ENCODE measurements at regions not wholly inside any gene's neighbourhood (a gene's known extent, or its start where the extent isn't known, plus 50 kb on each side); places are given as distances from the start of the nearest gene placed in this dataset.
"Not testable (repeated sequence)": the region's sequence is repeated elsewhere in the genome, so short reads cannot be mapped to it uniquely, and the experiment has no call there.

- H3K4me3 Mint-ChIP-seq, H3K36me3 Mint-ChIP-seq, H3K4me1 Mint-ChIP-seq, H3K27ac Mint-ChIP-seq, H3K9me3 Mint-ChIP-seq, H3K27me3 Mint-ChIP-seq: not testable (repeated sequence)
These were observed 144.6 kb upstream of the DUSP22 start for GRCh38 chr6:147651-148050.

- not testable (repeated sequence) for H3K27ac Mint-ChIP-seq, H3K27me3 Mint-ChIP-seq, H3K4me1 Mint-ChIP-seq, H3K9me3 Mint-ChIP-seq, H3K4me3 Mint-ChIP-seq, H3K36me3 Mint-ChIP-seq
These were observed 144.0 kb upstream of the DUSP22 start for GRCh38 chr6:148051-148984.

- not testable (repeated sequence) for H3K4me1 Mint-ChIP-seq, H3K9me3 Mint-ChIP-seq, H3K4me3 Mint-ChIP-seq, H3K27ac Mint-ChIP-seq, H3K27me3 Mint-ChIP-seq, H3K36me3 Mint-ChIP-seq
These were observed 142.1 kb upstream of the DUSP22 start for GRCh38 chr6:150147-150546.

DNA sequence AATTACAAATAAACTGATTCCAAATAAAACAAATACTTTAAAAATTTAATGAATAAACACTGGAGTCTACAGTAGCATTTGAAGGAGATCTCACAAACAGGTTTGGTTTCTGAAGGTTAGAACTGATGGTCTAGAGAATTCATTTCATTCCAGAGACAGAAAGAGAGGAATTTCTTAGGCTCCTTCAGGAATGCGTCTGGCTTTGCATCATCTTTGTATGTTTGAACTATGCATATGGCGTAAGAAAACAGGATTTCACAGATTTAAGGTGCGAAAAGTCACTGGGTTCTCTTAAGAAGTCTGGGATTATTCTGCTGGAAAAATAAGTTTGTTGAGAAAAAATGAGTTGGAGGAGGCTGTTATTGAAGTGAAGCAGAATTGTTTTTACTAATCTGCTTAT lies 139.9 kb upstream of the DUSP22 start:
- H3K27ac Mint-ChIP-seq, H3K9me3 Mint-ChIP-seq, H3K4me1 Mint-ChIP-seq, H3K36me3 Mint-ChIP-seq, H3K4me3 Mint-ChIP-seq: not testable (repeated sequence)
- H3K27me3 Mint-ChIP-seq, result peaks cover 16% of the 10 kb centered on the region

GRCh38 chr6:153026-153425 lies 139.3 kb upstream of the DUSP22 start:
- H3K4me3 Mint-ChIP-seq, H3K4me1 Mint-ChIP-seq, H3K36me3 Mint-ChIP-seq, H3K9me3 Mint-ChIP-seq, H3K27ac Mint-ChIP-seq: not testable (repeated sequence)
- peaks cover 16% of the 10 kb centered on the region for H3K27me3 Mint-ChIP-seq

- not testable (repeated sequence) for H3K4me3 Mint-ChIP-seq, H3K4me1 Mint-ChIP-seq, H3K9me3 Mint-ChIP-seq, H3K36me3 Mint-ChIP-seq, H3K27ac Mint-ChIP-seq
- peaks cover 16% of the 10 kb centered on the region for H3K27me3 Mint-ChIP-seq
These were observed 138.4 kb upstream of the DUSP22 start for GRCh38 chr6:153867-154266.

- not testable (repeated sequence) for H3K36me3 Mint-ChIP-seq, H3K4me1 Mint-ChIP-seq, H3K9me3 Mint-ChIP-seq, H3K27ac Mint-ChIP-seq, H3K4me3 Mint-ChIP-seq
- peaks cover 16% of the 10 kb centered on the region for H3K27me3 Mint-ChIP-seq
These were observed 137.8 kb upstream of the DUSP22 start for GRCh38 chr6:154321-155092.

DNA sequence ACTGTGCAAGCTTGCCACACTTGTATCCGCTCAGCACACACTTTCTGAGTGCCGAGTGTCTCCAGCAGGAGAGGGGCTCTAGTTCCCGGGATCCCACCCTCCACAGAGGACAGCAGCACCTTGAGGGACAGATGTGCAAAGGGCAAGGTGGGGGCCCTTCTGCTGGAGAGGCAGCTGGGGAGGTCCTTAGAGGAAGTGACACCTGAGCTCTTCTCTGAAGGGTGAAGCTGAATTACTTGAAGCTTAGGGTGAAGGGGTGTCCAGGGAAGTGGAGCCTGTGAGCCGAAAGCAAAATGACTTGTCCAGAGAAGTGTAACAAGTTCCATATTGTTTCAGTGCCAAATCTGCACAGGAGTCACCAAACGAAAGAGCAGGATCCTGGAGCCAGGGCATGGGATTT lies 136.3 kb upstream of the DUSP22 start:
- no peaks in the 10 kb centered on the region for H3K4me1 Mint-ChIP-seq
- H3K4me3 Mint-ChIP-seq, result no peak overlapping the region
- H3K27me3 Mint-ChIP-seq, result peaks cover 16% of the 10 kb centered on the region
- no peaks in the 10 kb centered on the region for H3K36me3 Mint-ChIP-seq
- H3K9me3 Mint-ChIP-seq, result no peaks in the 10 kb centered on the region
- no peak overlapping the region for H3K27ac Mint-ChIP-seq

GRCh38 chr6:156441-157140 lies 135.7 kb upstream of the DUSP22 start:
- not testable (repeated sequence) for H3K36me3 Mint-ChIP-seq, H3K4me1 Mint-ChIP-seq, H3K4me3 Mint-ChIP-seq, H3K27ac Mint-ChIP-seq, H3K9me3 Mint-ChIP-seq
- peaks cover 16% of the 10 kb centered on the region for H3K27me3 Mint-ChIP-seq

DNA sequence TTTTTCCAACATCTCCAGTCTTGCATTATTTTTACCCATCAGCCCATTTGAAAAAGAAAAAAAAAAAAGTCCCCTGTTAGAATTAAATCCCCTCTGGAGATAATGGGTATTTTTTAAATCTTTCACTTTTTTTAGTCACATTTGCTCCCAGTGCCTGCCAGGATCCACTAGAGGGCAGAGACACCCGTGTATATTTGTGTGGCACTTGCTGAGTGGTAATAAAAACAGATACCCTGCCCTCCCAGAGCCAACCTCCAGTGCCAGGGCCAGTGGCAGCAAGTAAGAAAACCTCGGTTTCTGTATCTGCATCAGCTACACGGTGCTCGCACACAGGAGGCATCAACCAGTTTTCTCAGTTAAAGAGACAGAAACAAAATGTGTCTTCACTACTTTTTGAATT lies 135.1 kb upstream of the DUSP22 start:
- H3K36me3 Mint-ChIP-seq, H3K4me3 Mint-ChIP-seq, H3K4me1 Mint-ChIP-seq, H3K27ac Mint-ChIP-seq, H3K9me3 Mint-ChIP-seq: not testable (repeated sequence)
- peaks cover 14% of the 10 kb centered on the region for H3K27me3 Mint-ChIP-seq

DNA sequence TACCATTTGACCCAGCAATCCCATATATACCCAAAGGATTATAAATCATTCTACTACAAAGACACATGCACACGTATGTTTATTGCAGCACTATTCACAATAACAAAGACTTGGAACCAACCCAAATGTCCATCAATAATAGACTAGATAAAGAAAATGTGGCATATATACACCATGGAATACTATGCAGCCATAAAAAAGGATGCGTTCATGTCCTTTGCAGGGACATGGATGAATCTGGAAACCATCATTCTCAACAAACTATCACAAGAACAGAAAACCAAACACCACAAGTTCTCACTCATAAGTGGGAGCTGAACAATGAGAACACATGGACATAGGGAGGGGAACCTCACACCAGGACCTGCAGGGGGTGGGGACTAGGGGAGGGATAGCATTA lies 130.6 kb upstream of the DUSP22 start:
- not testable (repeated sequence) for H3K4me3 Mint-ChIP-seq, H3K36me3 Mint-ChIP-seq, H3K27ac Mint-ChIP-seq, H3K9me3 Mint-ChIP-seq, H3K4me1 Mint-ChIP-seq, H3K27me3 Mint-ChIP-seq

DNA sequence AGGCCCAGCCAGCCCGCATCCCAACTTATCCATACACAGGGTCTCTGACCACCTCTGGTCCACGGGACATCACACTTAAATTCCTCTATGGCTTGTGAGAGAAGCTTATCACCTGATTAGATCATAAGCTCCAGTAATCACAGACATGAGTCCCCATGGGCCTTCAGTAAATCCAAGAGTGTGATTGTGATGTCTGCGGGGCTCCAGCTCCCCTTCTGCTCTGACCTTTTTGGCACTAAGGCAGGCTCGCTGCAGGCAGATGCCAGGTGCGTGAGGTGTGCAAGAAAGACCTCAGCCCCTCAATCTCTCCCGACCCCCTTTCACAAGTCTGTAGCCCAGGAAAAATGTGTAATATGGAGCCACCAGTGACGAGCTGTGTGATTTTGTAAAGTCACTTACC lies 127.6 kb upstream of the DUSP22 start:
- H3K4me1 Mint-ChIP-seq, result no peaks in the 10 kb centered on the region
- no peaks in the 10 kb centered on the region for H3K36me3 Mint-ChIP-seq
- H3K27ac Mint-ChIP-seq, result no peak overlapping the region
- no peak overlapping the region for H3K4me3 Mint-ChIP-seq
- H3K27me3 Mint-ChIP-seq, result peaks cover 1% of the 10 kb centered on the region
- H3K9me3 Mint-ChIP-seq, result no peaks in the 10 kb centered on the region

GRCh38 chr6:165263-165662 lies 127.0 kb upstream of the DUSP22 start:
- no peak overlapping the region for H3K4me3 Mint-ChIP-seq
- no peak overlapping the region for H3K27ac Mint-ChIP-seq
- H3K27me3 Mint-ChIP-seq, result peaks cover 1% of the 10 kb centered on the region
- H3K9me3 Mint-ChIP-seq, result no peaks in the 10 kb centered on the region
- no peaks in the 10 kb centered on the region for H3K36me3 Mint-ChIP-seq
- no peaks in the 10 kb centered on the region for H3K4me1 Mint-ChIP-seq

DNA sequence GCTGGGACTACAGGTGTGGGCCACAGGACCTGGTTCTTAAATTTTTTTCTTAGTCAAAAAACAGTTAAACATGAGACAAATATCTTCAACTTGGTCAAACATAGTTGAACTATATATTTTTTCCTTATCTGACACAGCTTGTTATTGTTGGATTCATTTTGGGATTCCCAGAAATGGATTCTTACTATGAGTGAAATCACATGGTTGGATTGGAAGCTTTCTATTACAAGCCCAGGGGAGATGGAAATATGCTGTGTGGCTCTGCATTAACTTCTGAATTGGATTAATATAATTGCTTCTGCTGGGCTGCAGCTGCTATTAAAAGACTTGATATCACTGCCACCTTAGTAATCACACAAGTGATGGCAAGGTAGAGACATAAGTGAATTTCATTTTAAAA lies 126.4 kb upstream of the DUSP22 start:
- H3K9me3 Mint-ChIP-seq, result no peaks in the 10 kb centered on the region
- no peak overlapping the region for H3K4me3 Mint-ChIP-seq
- no peaks in the 10 kb centered on the region for H3K4me1 Mint-ChIP-seq
- H3K27ac Mint-ChIP-seq, result no peak overlapping the region
- H3K36me3 Mint-ChIP-seq, result no peaks in the 10 kb centered on the region
- peaks cover 1% of the 10 kb centered on the region for H3K27me3 Mint-ChIP-seq

DNA sequence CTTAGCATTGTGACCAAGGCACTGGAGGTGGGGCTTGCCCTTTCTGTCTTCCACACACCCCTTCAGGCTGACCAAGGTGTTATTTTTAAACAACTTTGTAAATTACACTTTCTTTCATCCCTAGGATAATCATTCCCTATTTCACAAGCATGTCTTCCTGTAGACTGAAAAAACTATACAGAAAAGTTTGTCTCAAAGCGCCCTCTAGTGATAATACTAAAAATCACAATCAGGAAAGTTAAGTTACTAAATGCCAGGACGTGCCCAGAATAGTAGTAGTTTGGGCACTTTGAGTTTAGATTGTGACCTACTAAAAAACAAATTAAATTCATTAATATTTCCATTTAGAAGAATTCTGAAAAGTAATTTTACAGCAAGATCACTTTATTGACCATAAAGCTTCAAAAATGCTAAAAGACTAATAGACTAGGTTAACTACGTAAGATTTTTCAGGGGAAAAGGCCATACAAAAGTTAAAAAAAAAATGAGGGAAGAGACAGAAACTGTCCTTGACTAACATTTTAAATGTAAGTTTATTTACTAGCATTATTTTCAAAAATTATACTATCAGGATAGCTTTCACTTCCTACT lies 123.3 kb upstream of the DUSP22 start:
- peaks cover 3% of the 10 kb centered on the region for H3K36me3 Mint-ChIP-seq
- H3K4me1 Mint-ChIP-seq, result peaks cover 6% of the 10 kb centered on the region
- H3K27me3 Mint-ChIP-seq, result peaks cover 3% of the 10 kb centered on the region
- peaks cover 5% of the 10 kb centered on the region for H3K9me3 Mint-ChIP-seq
- H3K4me3 Mint-ChIP-seq, result no peak overlapping the region
- H3K27ac Mint-ChIP-seq, result no peak overlapping the region

GRCh38 chr6:174036-174435 lies 118.3 kb upstream of the DUSP22 start:
- Mint-ChIP-seq H3K27me3 (peaks cover 1% of the 10 kb centered on the region), H3K4me1 (peaks cover 6% of the 10 kb centered on the region), H3K27ac (no peak overlapping the region), H3K9me3 (peaks cover 5% of the 10 kb centered on the region), H3K36me3 (peaks cover 6% of the 10 kb centered on the region), H3K4me3 (no peak overlapping the region)

Measured in activated naive CD4-positive, alpha-beta T cell treated with anti-CD3 and anti-CD28 coated beads, Interleukin-2, amount 50 U/mL, for 24 hours (primary cell).